ENCODE measurements at regions not wholly inside any gene's neighbourhood (a gene's known extent, or its start where the extent isn't known, plus 50 kb on each side); places are given as distances from the start of the nearest gene placed in this dataset.

GRCh38 chr12:89954259-89954658 lies 245.6 kb upstream of the ATP2B1 start:
- Histone ChIP-seq H3K36me3 (ENCODE audit: control insufficient read depth in 2 of 2, extremely low read depth in 1 of 2, insufficient read depth in 2 of 2, low read length in 2 of 2) (no peaks in the 10 kb centered on the region), H3K79me2 (ENCODE audit: control insufficient read depth, insufficient read depth, low read length) (no peaks in the 10 kb centered on the region), H3K4me1 (ENCODE audit: control insufficient read depth, extremely low read depth, insufficient read depth, low read length) (peaks cover 8% of the 10 kb centered on the region), H4K20me1 (replicated peaks; ENCODE audit: control insufficient read depth, extremely low read depth, insufficient read depth, low read length) (no peaks in the 10 kb centered on the region), H3K27ac (ENCODE audit: insufficient read depth, low read depth, low read length) (no peak overlapping the region), H3K9me1 (replicated peaks; ENCODE audit: control insufficient read depth, extremely low read depth, insufficient read depth, low read length) (no peaks in the 10 kb centered on the region), H3K27me3 (ENCODE audit: control insufficient read depth in 2 of 2, insufficient read depth in 2 of 2, low read length in 2 of 2) (no peaks in the 10 kb centered on the region), H3K4me3 (replicated peaks in 1 of 3; ENCODE audit: insufficient read depth in 1 of 3, low read depth in 1 of 3, low read length in 3 of 3) (no peak overlapping the region), H3K9me3 (replicated peaks; ENCODE audit: control insufficient read depth, insufficient read depth, low read length) (no peaks in the 10 kb centered on the region), H3K9ac (replicated peaks; ENCODE audit: extremely low read depth, insufficient read depth, low read length) (no peak overlapping the region), H3K4me2 (ENCODE audit: insufficient read depth, low read length) (no peak overlapping the region), H2AFZ (ENCODE audit: low read depth, low read length) (no peak overlapping the region)
- POLR2A ChIA-PET = no interaction called here
- FAIRE-seq (no peak), DNase-seq (ENCODE audit: low read depth, low spot score) (no peak)
- no peak for TF ChIP-seq CTCF (IDR thresholded peaks at IDR 0.05; ENCODE audit: extremely low read depth in 1 of 2, insufficient read depth in 1 of 2, low read depth in 1 of 2, low read length in 2 of 2)
- TF ChIP-seq JUN (IDR thresholded peaks at IDR 0.05; ENCODE audit: borderline replicate concordance, insufficient read depth, insufficient read length, low read depth) = no peak
- TF ChIP-seq GATA2 (IDR thresholded peaks at IDR 0.05; ENCODE audit: insufficient read depth, insufficient read length, low read depth, low read length) = no peak
- TF ChIP-seq MYC (IDR thresholded peaks at IDR 0.05; ENCODE audit: low read depth, low read length) = no peak
- no peak for TF ChIP-seq POLR2A (IDR thresholded peaks at IDR 0.05; ENCODE audit: low read depth, low read length)
- TF ChIP-seq POLR2AphosphoS5 (IDR thresholded peaks at IDR 0.05; ENCODE audit: insufficient read depth, low read depth, low read length) = no peak
- no peak for TF ChIP-seq EZH2 (IDR thresholded peaks at IDR 0.05; ENCODE audit: borderline replicate concordance, low read depth, low read length, severe bottlenecking)
- TF ChIP-seq FOS (IDR thresholded peaks at IDR 0.05; ENCODE audit: borderline replicate concordance, insufficient read depth, low read length) = no peak
- no peak for TF ChIP-seq MAX (IDR thresholded peaks at IDR 0.05; ENCODE audit: insufficient read depth, insufficient read length)
- no TSS peak for BruUV-seq (replicated peaks)
- dilution Hi-C loops (cut with MboI; ENCODE audit: extremely low pct_ligation_motif_present, low sequenced_read_pairs) (no loop called here), intact Hi-C loops (cut with micrococcal nuclease) (no loop called here)
- CTCF ChIA-PET = no interaction called here
